GM23338 (cell line): ENCODE measurements at regions not wholly inside any gene's neighbourhood (a gene's known extent, or its start where the extent isn't known, plus 50 kb on each side); places are given as distances from the start of the nearest gene placed in this dataset.

Source experiments
- ATAC-seq: fragments of 200-7000 bp; cut with Tn5 transposase; 3 replicates; pipeline ENCODE4 v1.9.1; 2020
- DNase-seq: peaks from one replicate; pipeline ENCODE4 v3.0.0-alpha.2; 2015; ENCODE audit warnings: low spot score
- H2AFZ ChIP-seq: fragments of 200-600 bp; sonication (generic); 2 replicates; pipeline ENCODE4 v1.8.0; 2016; ENCODE audit warnings: antibody characterized with exemption, mild to moderate bottlenecking, moderate library complexity
- H3F3A ChIP-seq: fragments of 200-600 bp; sonication (generic); replicated peaks from 2 replicates; pipeline ENCODE4 v1.8.0; 2017; ENCODE audit warnings: antibody characterized with exemption, mixed run types, low read depth
- H3K27ac ChIP-seq: fragments of 200-600 bp; sonication (generic); 2 replicates; pipeline ENCODE4 v1.6.1; 2016; ENCODE audit warnings: low read depth
- H3K27me3 ChIP-seq: fragments of 200-600 bp; sonication (generic); 2 replicates; pipeline ENCODE4 v1.8.0; 2016; ENCODE audit warnings: mild to moderate bottlenecking, mixed run types, moderate library complexity; ENCODE audit not compliant: insufficient read depth
- H3K36me3 ChIP-seq: fragments of 200-600 bp; sonication (generic); 2 replicates; pipeline ENCODE4 v1.8.0; 2016; ENCODE audit warnings: mild to moderate bottlenecking; ENCODE audit not compliant: insufficient read depth
- H3K4me1 ChIP-seq: fragments of 200-600 bp; sonication (generic); 2 replicates; pipeline ENCODE4 v1.8.0; 2016; ENCODE audit warnings: mild to moderate bottlenecking, moderate library complexity; ENCODE audit not compliant: insufficient read depth
- H3K4me2 ChIP-seq: fragments of 200-600 bp; sonication (generic); 2 replicates; pipeline ENCODE4 v1.7.1; 2017; ENCODE audit warnings: mixed run types
- H3K4me3 ChIP-seq: fragments of 200-600 bp; sonication (generic); 2 replicates; pipeline ENCODE4 v1.6.1; 2016; ENCODE audit warnings: mixed run types
- H3K79me2 ChIP-seq: fragments of 200-600 bp; sonication (generic); replicated peaks from 2 replicates; pipeline ENCODE4 v1.8.0; 2017; ENCODE audit warnings: mild to moderate bottlenecking; ENCODE audit not compliant: insufficient read depth
- H3K9me2 ChIP-seq: fragments of 200-600 bp; sonication (generic); 2 replicates; pipeline ENCODE4 v1.8.0; 2017; ENCODE audit not compliant: insufficient read depth
- H4K20me1 ChIP-seq: fragments of 200-600 bp; sonication (generic); replicated peaks from 2 replicates; pipeline ENCODE4 v1.8.0; 2017; ENCODE audit warnings: mild to moderate bottlenecking; ENCODE audit not compliant: insufficient read depth
- H3K27ac Mint-ChIP-seq: 2 replicates; pipeline ENCODE4 v1.8.0; 2020; ENCODE audit warnings: inconsistent platforms, mild to moderate bottlenecking, moderate library complexity, mixed read lengths
- H3K27me3 Mint-ChIP-seq: 3 replicates; pipeline ENCODE4 v1.8.0; 2022; ENCODE audit warnings: low read depth, mild to moderate bottlenecking, moderate library complexity, mixed read lengths, inconsistent platforms; ENCODE audit not compliant: insufficient read depth, poor library complexity
- H3K36me3 Mint-ChIP-seq: 3 replicates; pipeline ENCODE4 v1.8.0; 2021; ENCODE audit warnings: low read depth, mild to moderate bottlenecking, inconsistent platforms, moderate library complexity, mixed read lengths
- H3K4me1 Mint-ChIP-seq: 3 replicates; pipeline ENCODE4 v1.8.0; 2020; ENCODE audit warnings: mild to moderate bottlenecking, inconsistent platforms, mixed read lengths
- H3K4me3 Mint-ChIP-seq: 3 replicates; pipeline ENCODE4 v1.8.0; 2021; ENCODE audit warnings: moderate library complexity, mild to moderate bottlenecking, inconsistent platforms, mixed read lengths
- H3K9me3 Mint-ChIP-seq: 3 replicates; pipeline ENCODE4 v1.8.0; 2020; ENCODE audit warnings: moderate library complexity, mild to moderate bottlenecking, inconsistent platforms, mixed read lengths
- EZH2phosphoT487 ChIP-seq: fragments of 200-600 bp; sonication (generic); IDR thresholded peaks from one replicate; pipeline ENCODE4 v1.8.1; 2018; ENCODE audit warnings: antibody characterized with exemption; ENCODE audit not compliant: unreplicated experiment
- JUNB ChIP-seq: IDR thresholded peaks from one replicate; pipeline ENCODE4 v1.6.1; 2016; ENCODE audit warnings: antibody characterized with exemption; ENCODE audit not compliant: unreplicated experiment
- NANOG ChIP-seq: IDR thresholded peaks from 2 replicates; pipeline ENCODE4 v1.6.1; 2016; ENCODE audit warnings: antibody characterized with exemption, borderline replicate concordance
- ZNF331 ChIP-seq: fragments of 250-450 bp; sonication (Bioruptor Pico); IDR thresholded peaks from 2 replicates; pipeline ENCODE4 v1.5.0; 2020; ENCODE audit warnings: low read depth, mild to moderate bottlenecking, moderate library complexity
- ZNF462 ChIP-seq: fragments of 250-450 bp; sonication (Bioruptor Pico); IDR thresholded peaks from 2 replicates; pipeline ENCODE4 v1.5.0; 2020; ENCODE audit warnings: mild to moderate bottlenecking, moderate library complexity
- TF ChIP-seq, protein P1 (sequence below): IDR thresholded peaks from one replicate; pipeline ENCODE4 v1.6.1; 2018; ENCODE audit warnings: antibody characterized with exemption; ENCODE audit not compliant: unreplicated experiment
- TF ChIP-seq, protein P2 (sequence below): IDR thresholded peaks from 2 replicates; pipeline ENCODE4 v1.6.1; 2016; ENCODE audit warnings: antibody characterized with exemption

DNA sequence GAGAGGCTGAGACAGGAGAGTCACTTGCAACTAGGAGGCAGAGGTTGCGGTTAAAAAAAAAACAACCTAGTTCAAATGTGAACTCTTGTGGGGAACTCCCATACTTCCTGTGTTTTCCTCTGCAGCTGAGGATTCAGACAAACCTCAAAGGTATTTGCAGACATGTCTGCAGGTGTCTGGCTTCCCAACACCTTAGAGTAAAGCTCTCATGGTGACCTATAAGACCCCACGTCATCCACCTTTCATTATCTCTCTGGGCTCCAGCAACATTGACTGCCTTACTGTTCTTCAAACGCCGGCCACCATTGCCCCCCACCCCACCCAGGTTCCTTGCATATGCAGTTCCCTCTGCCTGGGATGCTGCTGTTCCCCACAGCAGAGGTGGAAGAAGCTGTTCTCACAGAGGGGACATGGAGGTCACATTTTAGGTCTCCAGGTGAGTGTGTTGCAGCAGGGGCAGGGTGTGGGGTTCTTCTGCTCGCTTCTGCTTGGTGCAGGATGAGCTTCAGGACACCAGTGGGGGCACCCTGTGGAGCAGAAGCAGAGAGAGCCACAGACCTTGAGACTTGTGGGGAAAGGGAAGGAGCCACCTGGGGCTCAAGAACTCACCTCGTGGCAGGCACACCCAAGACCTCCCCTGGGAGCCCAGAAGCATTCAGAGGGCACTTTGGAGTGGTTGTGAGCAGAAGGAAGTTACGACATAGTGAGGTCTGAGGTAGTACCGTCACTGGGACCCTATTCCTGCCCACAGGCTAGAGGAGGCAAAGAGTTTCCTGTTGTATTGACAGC, 203.2 kb downstream of the CSNK2A3 start (continued):
- TF ChIP-seq ZNF462 (CRISPR knock-in tag): no peak
- TF ChIP-seq, protein P1, sequence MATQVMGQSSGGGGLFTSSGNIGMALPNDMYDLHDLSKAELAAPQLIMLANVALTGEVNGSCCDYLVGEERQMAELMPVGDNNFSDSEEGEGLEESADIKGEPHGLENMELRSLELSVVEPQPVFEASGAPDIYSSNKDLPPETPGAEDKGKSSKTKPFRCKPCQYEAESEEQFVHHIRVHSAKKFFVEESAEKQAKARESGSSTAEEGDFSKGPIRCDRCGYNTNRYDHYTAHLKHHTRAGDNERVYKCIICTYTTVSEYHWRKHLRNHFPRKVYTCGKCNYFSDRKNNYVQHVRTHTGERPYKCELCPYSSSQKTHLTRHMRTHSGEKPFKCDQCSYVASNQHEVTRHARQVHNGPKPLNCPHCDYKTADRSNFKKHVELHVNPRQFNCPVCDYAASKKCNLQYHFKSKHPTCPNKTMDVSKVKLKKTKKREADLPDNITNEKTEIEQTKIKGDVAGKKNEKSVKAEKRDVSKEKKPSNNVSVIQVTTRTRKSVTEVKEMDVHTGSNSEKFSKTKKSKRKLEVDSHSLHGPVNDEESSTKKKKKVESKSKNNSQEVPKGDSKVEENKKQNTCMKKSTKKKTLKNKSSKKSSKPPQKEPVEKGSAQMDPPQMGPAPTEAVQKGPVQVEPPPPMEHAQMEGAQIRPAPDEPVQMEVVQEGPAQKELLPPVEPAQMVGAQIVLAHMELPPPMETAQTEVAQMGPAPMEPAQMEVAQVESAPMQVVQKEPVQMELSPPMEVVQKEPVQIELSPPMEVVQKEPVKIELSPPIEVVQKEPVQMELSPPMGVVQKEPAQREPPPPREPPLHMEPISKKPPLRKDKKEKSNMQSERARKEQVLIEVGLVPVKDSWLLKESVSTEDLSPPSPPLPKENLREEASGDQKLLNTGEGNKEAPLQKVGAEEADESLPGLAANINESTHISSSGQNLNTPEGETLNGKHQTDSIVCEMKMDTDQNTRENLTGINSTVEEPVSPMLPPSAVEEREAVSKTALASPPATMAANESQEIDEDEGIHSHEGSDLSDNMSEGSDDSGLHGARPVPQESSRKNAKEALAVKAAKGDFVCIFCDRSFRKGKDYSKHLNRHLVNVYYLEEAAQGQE: no peak

DNA sequence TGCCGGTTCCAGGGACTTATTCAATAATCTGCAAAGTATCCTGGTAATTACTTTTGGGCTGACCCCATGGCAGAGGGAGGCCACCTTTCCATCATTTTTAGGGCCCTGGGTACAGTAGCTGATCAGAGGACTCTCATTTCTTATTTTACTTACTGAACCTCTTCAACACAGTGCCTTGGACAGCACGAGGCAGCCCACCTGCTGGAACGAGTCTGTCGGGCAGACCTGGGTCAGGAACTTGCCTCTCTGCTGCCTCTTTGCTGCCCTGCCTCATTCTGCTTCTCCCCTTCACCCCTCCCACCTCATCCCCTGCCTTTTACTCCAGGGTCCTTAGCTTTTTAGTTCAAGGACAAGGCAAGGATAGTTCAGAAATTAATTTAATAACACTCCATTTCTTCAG, 204.5 kb downstream of the CSNK2A3 start:
- Mint-ChIP-seq H3K4me1 (peaks cover 8% of the 10 kb centered on the region; the same call in 2 of the 3 replicates), H3K27me3 (no peaks in the 10 kb centered on the region), H3K27ac (peak overlapping the region; percentile 69; the same call in 1 of the 2 replicates), H3K9me3 (peaks cover 5% of the 10 kb centered on the region), H3K4me3 (no peak overlapping the region), H3K36me3 (no peaks in the 10 kb centered on the region)
- 0 out of 2 replicates have a peak, but pooled peaks cover 5% of the 10 kb centered on the region for H3K9me2 ChIP-seq
- H3K36me3 ChIP-seq: no peaks in the 10 kb centered on the region
- no peaks in the 10 kb centered on the region for H3F3A ChIP-seq
- H3K4me3 ChIP-seq: no peak overlapping the region
- DNase-seq (no peak), ATAC-seq (peak; percentile 31)
- H3K4me1 ChIP-seq: no peaks in the 10 kb centered on the region
- peak overlapping the region; percentile 35; the same call in 1 of the 2 replicates for H2AFZ ChIP-seq
- peak overlapping the region; percentile 53; the same call in 1 of the 2 replicates for H3K27ac ChIP-seq
- H3K79me2 ChIP-seq: no peaks in the 10 kb centered on the region
- H3K4me2 ChIP-seq: no peak overlapping the region
- no peaks in the 10 kb centered on the region for H4K20me1 ChIP-seq
- H3K27me3 ChIP-seq: no peaks in the 10 kb centered on the region
- TF ChIP-seq EZH2phosphoT487 (no peak), JUNB (no peak), ZNF331 (CRISPR knock-in tag) (no peak), NANOG (no peak)
- TF ChIP-seq, protein P2, sequence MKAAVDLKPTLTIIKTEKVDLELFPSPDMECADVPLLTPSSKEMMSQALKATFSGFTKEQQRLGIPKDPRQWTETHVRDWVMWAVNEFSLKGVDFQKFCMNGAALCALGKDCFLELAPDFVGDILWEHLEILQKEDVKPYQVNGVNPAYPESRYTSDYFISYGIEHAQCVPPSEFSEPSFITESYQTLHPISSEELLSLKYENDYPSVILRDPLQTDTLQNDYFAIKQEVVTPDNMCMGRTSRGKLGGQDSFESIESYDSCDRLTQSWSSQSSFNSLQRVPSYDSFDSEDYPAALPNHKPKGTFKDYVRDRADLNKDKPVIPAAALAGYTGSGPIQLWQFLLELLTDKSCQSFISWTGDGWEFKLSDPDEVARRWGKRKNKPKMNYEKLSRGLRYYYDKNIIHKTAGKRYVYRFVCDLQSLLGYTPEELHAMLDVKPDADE: no peak
